ENCODE measurements at regions not wholly inside any gene's neighbourhood (a gene's known extent, or its start where the extent isn't known, plus 50 kb on each side); places are given as distances from the start of the nearest gene placed in this dataset.

- no peaks in the 10 kb centered on the region for H3K27me3 ChIP-seq (ENCODE audit: control insufficient read depth, insufficient read depth, low read length, poor library complexity, severe bottlenecking)
- H3K27me3 Mint-ChIP-seq (ENCODE audit: insufficient read depth): no peaks in the 10 kb centered on the region
- H3K9me3 ChIP-seq (ENCODE audit: control insufficient read depth, low read length): no peaks in the 10 kb centered on the region
- H3K4me3 Mint-ChIP-seq: no peak overlapping the region
- peaks cover 3% of the 10 kb centered on the region for H3K4me1 ChIP-seq (ENCODE audit: control insufficient read depth, insufficient read depth, low read length)
- no peaks in the 10 kb centered on the region for H3K36me3 Mint-ChIP-seq (ENCODE audit: low read depth)
- no peak for DNase-seq
- H3K4me3 ChIP-seq (ENCODE audit: low read length): no peak overlapping the region
- no peak overlapping the region for H3K27ac Mint-ChIP-seq
- H3K9ac ChIP-seq (ENCODE audit: extremely low read depth, low read length, poor library complexity, severe bottlenecking): no peak overlapping the region
- H3K9me3 Mint-ChIP-seq: no peaks in the 10 kb centered on the region
- WGBS, 2 experiments (ENCODE audit: insufficient coverage in 1 of 2, insufficient read length in 1 of 2): 96 to 100% methylated on average over 2 to 3 of the region's 3 CpGs
- H3K4me1 Mint-ChIP-seq: peaks cover 11% of the 10 kb centered on the region
- no peak for TF ChIP-seq CTCF (conservative IDR thresholded peaks at IDR 0.05)
- H3K27ac ChIP-seq (ENCODE audit: low read depth, low read length): no peak overlapping the region
- no peaks in the 10 kb centered on the region for H3K36me3 ChIP-seq (ENCODE audit: control insufficient read depth, insufficient read depth, low read length)
These were observed 223.4 kb downstream of the PLK2 start for GRCh38 chr5:58236498-58236897.

GRCh38 chr5:58235299-58235698, 224.6 kb downstream of the PLK2 start:
- H3K36me3 ChIP-seq (ENCODE audit: control insufficient read depth, insufficient read depth, low read length): no peaks in the 10 kb centered on the region
- no peaks in the 10 kb centered on the region for H3K36me3 Mint-ChIP-seq (ENCODE audit: low read depth)
- no peaks in the 10 kb centered on the region for H3K9me3 Mint-ChIP-seq
- H3K27me3 ChIP-seq (ENCODE audit: control insufficient read depth, insufficient read depth, low read length, poor library complexity, severe bottlenecking): no peaks in the 10 kb centered on the region
- no peaks in the 10 kb centered on the region for H3K9me3 ChIP-seq (ENCODE audit: control insufficient read depth, low read length)
- no peak overlapping the region for H3K9ac ChIP-seq (ENCODE audit: extremely low read depth, low read length, poor library complexity, severe bottlenecking)
- no peaks in the 10 kb centered on the region for H3K27me3 Mint-ChIP-seq (ENCODE audit: insufficient read depth)
- no peak for DNase-seq
- no peak overlapping the region for H3K4me3 ChIP-seq (ENCODE audit: low read length)
- no peak overlapping the region for H3K27ac Mint-ChIP-seq
- no peak overlapping the region for H3K4me3 Mint-ChIP-seq
- H3K27ac ChIP-seq (ENCODE audit: low read depth, low read length): no peak overlapping the region
- H3K4me1 ChIP-seq (ENCODE audit: control insufficient read depth, insufficient read depth, low read length): no peaks in the 10 kb centered on the region
- 63 to 100% methylated on average over 2 to 3 of the region's 3 CpGs for WGBS, 2 experiments (ENCODE audit: insufficient coverage in 1 of 2, insufficient read length in 1 of 2)
- no peak for TF ChIP-seq CTCF (conservative IDR thresholded peaks at IDR 0.05)
- H3K4me1 Mint-ChIP-seq: peaks cover 11% of the 10 kb centered on the region

GRCh38 chr5:58232130-58232529, 227.8 kb downstream of the PLK2 start:
- H3K9me3 Mint-ChIP-seq: no peaks in the 10 kb centered on the region
- no peaks in the 10 kb centered on the region for H3K36me3 Mint-ChIP-seq (ENCODE audit: low read depth)
- no peaks in the 10 kb centered on the region for H3K9me3 ChIP-seq (ENCODE audit: control insufficient read depth, low read length)
- DNase-seq: no peak
- no peak overlapping the region for H3K4me3 ChIP-seq (ENCODE audit: low read length)
- no peak overlapping the region for H3K4me3 Mint-ChIP-seq
- no peaks in the 10 kb centered on the region for H3K27me3 ChIP-seq (ENCODE audit: control insufficient read depth, insufficient read depth, low read length, poor library complexity, severe bottlenecking)
- H3K27me3 Mint-ChIP-seq (ENCODE audit: insufficient read depth): no peaks in the 10 kb centered on the region
- no peaks in the 10 kb centered on the region for H3K4me1 ChIP-seq (ENCODE audit: control insufficient read depth, insufficient read depth, low read length)
- TF ChIP-seq CTCF (conservative IDR thresholded peaks at IDR 0.05): no peak
- no peak overlapping the region for H3K27ac Mint-ChIP-seq
- H3K36me3 ChIP-seq (ENCODE audit: control insufficient read depth, insufficient read depth, low read length): no peaks in the 10 kb centered on the region
- H3K9ac ChIP-seq (ENCODE audit: extremely low read depth, low read length, poor library complexity, severe bottlenecking): no peak overlapping the region
- peaks cover 1% of the 10 kb centered on the region for H3K4me1 Mint-ChIP-seq
- H3K27ac ChIP-seq (ENCODE audit: low read depth, low read length): no peak overlapping the region
- 85 to 91% methylated on average over 3 to 5 of the region's 5 CpGs for WGBS, 2 experiments (ENCODE audit: insufficient coverage in 1 of 2, insufficient read length in 1 of 2)

Data from endodermal cell (in vitro differentiated cells).